ENCODE measurements at regions not wholly inside any gene's neighbourhood (a gene's known extent, or its start where the extent isn't known, plus 50 kb on each side); places are given as distances from the start of the nearest gene placed in this dataset.
A peak's percentile ranks its signal among the peaks of the same experiment; 100 is the strongest.

DNA sequence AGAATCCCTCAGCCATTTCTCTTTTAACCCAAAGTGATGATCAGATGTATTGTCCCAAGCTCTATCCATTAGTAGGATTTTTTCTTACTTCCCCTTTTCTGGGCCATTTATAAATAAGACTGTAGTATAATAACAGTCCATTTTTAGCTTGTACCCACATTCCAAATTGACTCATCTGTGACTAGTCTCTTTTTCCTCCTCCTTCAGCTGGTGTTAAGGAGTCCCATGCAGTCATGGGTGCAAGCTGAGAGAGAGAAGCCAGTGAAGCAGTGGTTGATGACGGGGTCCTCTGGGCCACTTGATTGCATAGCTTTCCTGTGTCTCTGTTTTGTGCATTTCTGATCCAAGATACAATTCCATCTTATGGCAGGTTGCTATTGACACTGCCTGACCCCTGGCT lies 476.0 kb upstream of the CD180 start:
- TF ChIP-seq POLR2AphosphoS5 (IDR thresholded peaks at IDR 0.05; ENCODE audit: low read depth, low read length) (no peak), TAF1 (IDR thresholded peaks at IDR 0.05; ENCODE audit: borderline replicate concordance, low read depth, low read length) (no peak), POLR2A (IDR thresholded peaks at IDR 0.05; ENCODE audit: low read depth, low read length) (no peak)
- DNase-seq (ENCODE audit: insufficient read length), result no peak
- no peak for FAIRE-seq

DNA sequence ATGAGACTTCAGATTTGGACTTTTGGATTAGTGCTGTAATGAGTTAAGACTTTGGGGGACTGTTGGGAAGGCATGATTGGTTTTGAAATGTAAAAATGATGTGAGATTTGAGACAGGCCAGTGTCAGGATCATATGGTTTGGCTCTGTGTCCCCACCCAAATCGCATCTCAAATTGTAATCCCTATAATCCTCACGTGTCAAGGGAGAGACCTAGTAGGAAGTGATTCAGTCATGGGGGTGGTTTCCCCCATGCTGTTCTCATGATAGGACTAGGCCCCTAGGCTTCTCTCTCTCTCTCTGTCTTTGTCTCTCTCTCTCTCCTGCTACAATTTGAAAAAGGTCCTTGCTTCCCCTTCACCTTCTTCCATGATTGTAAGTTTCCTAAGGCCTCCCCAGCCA lies 473.3 kb upstream of the CD180 start:
- TF ChIP-seq POLR2AphosphoS5 (IDR thresholded peaks at IDR 0.05; ENCODE audit: low read depth, low read length) (no peak), POLR2A (IDR thresholded peaks at IDR 0.05; ENCODE audit: low read depth, low read length) (no peak), TAF1 (IDR thresholded peaks at IDR 0.05; ENCODE audit: borderline replicate concordance, low read depth, low read length) (no peak)
- no peak for DNase-seq (ENCODE audit: insufficient read length)
- FAIRE-seq, result no peak

DNA sequence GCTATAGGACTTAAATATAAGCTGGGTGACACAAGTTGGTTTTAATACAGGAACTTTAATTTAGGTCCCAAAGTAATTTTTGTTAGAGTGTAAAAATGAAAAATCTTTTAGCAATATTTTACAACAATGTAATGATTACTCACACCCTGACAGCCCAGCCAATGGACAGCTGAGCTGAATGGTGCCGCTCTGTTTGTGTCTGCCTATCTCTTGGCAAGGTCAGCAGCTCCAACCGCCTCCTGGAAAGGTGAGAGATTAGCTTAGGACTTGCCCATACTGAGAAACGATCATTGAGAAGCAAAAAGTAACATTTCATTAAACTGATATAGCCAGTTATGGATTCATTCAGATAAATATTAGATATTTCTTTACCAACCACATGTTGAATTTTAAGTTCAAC lies 463.6 kb upstream of the CD180 start:
- no peak for FAIRE-seq
- no peak for TF ChIP-seq POLR2A (IDR thresholded peaks at IDR 0.05; ENCODE audit: low read depth, low read length)
- no peak for TF ChIP-seq TAF1 (IDR thresholded peaks at IDR 0.05; ENCODE audit: borderline replicate concordance, low read depth, low read length)
- TF ChIP-seq POLR2AphosphoS5 (IDR thresholded peaks at IDR 0.05; ENCODE audit: low read depth, low read length), result no peak
- DNase-seq (ENCODE audit: insufficient read length), result no peak

DNA sequence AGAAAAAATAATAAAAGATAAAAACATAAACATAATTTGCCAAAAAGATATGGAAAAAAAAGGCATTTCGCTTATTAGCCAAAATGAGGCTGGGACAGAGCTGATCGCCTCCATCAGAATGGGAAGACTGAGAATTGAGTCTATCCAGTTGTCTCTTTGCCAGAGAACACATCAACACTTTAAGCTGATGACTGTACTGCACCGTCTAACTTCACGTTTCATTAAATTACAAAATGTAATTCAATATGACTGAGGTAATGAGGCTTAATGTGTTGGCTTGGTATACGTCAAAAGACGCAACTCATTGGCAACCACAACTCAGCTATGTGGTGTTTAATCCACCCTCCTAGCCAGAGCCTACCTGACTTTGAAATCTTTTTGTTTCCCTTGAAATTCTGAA lies 462.7 kb upstream of the CD180 start:
- DNase-seq (ENCODE audit: insufficient read length) (no peak), FAIRE-seq (no peak)
- no peak for TF ChIP-seq POLR2A (IDR thresholded peaks at IDR 0.05; ENCODE audit: low read depth, low read length)
- no peak for TF ChIP-seq TAF1 (IDR thresholded peaks at IDR 0.05; ENCODE audit: borderline replicate concordance, low read depth, low read length)
- TF ChIP-seq POLR2AphosphoS5 (IDR thresholded peaks at IDR 0.05; ENCODE audit: low read depth, low read length), result no peak

DNA sequence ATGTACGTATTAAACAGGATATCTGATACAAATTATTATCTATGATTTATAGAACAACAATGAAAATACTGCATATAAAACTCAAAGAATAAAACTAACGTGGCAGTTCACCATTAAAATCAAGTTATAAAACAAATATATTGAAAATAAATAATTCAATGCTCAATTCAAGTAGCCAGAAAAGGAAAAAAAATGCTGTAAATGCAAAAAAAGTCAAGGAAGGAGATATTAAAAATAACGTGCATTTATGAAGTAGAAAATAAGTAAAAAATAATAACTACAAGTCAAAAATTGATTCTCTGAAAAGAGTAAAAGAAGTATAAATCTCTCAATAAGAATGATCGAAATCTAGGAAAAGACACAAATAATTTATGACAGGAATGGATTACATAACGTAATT lies 460.5 kb upstream of the CD180 start:
- FAIRE-seq (no peak), DNase-seq (ENCODE audit: insufficient read length) (no peak)
- TF ChIP-seq POLR2AphosphoS5 (IDR thresholded peaks at IDR 0.05; ENCODE audit: low read depth, low read length) (no peak), POLR2A (IDR thresholded peaks at IDR 0.05; ENCODE audit: low read depth, low read length) (no peak), TAF1 (IDR thresholded peaks at IDR 0.05; ENCODE audit: borderline replicate concordance, low read depth, low read length) (no peak)

DNA sequence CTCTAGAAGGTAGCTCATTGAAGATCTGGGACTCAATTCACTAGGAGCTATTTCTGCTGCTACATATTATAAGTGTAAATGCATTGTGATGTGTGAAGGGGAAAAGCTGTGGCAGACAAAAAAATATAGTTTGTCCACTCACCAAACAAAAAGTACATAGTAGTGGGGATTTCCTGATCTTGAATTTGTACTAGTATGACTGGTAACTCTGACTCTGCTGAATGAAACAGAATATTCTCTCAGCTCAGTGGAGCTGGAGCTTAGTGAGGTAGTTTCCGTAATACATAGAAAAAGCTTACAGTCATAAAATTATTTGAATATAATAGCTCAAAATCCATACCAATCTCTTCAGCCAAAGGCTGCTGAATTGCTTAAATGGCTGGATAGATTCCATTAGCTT lies 455.6 kb upstream of the CD180 start:
- FAIRE-seq (peak; percentile 54), DNase-seq (ENCODE audit: insufficient read length) (no peak)
- no peak for TF ChIP-seq TAF1 (IDR thresholded peaks at IDR 0.05; ENCODE audit: borderline replicate concordance, low read depth, low read length)
- no peak for TF ChIP-seq POLR2A (IDR thresholded peaks at IDR 0.05; ENCODE audit: low read depth, low read length)
- TF ChIP-seq POLR2AphosphoS5 (IDR thresholded peaks at IDR 0.05; ENCODE audit: low read depth, low read length), result no peak

DNA sequence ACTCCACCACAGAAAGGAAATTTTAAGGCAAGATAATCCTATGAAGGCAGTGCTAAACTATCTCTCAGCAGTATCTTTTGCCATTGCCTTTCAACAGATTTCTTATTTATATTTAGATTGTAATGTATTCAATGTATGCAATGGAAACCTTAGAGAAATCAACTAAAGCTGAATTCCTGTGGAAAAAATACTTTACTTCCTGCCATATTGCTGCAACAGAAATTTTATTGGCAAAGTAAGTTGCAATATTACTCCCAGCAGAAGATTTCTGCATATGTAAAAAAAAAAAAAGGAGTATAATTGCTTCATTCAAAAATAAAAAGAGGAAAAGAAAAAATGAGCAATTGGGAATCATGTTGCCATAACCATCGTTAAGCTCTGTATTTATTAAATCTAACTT lies 454.6 kb upstream of the CD180 start:
- DNase-seq (ENCODE audit: insufficient read length), result no peak
- TF ChIP-seq POLR2AphosphoS5 (IDR thresholded peaks at IDR 0.05; ENCODE audit: low read depth, low read length), result no peak
- no peak for TF ChIP-seq TAF1 (IDR thresholded peaks at IDR 0.05; ENCODE audit: borderline replicate concordance, low read depth, low read length)
- no peak for FAIRE-seq

DNA sequence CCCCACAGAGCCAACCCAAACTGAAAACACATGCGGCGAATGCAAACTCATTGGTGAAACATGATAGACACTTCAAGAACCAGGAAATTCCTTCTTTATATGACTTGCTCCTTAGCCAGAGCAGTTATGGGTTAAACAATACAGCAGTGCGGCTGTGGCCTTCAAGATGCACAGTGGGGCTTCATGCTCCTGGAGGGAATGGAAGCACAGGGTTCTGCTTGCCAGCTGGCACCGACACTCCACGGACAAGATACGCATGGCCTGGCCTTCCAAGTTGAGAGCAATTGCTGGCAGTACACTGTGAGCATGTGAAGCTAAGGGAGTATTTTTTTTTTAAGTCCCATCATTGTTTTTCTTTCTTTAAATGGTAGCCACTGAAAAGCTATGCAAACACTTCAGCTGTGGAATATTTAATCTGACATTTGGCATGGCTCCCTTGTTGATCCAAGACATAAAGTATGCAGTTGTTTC lies 451.6 kb upstream of the CD180 start:
- no peak for FAIRE-seq
- TF ChIP-seq POLR2AphosphoS5 (IDR thresholded peaks at IDR 0.05; ENCODE audit: low read depth, low read length), result no peak
- TF ChIP-seq TAF1 (IDR thresholded peaks at IDR 0.05; ENCODE audit: borderline replicate concordance, low read depth, low read length), result no peak
- TF ChIP-seq POLR2A (IDR thresholded peaks at IDR 0.05; ENCODE audit: low read depth, low read length), result no peak
- no peak for DNase-seq (ENCODE audit: insufficient read length)

DNA sequence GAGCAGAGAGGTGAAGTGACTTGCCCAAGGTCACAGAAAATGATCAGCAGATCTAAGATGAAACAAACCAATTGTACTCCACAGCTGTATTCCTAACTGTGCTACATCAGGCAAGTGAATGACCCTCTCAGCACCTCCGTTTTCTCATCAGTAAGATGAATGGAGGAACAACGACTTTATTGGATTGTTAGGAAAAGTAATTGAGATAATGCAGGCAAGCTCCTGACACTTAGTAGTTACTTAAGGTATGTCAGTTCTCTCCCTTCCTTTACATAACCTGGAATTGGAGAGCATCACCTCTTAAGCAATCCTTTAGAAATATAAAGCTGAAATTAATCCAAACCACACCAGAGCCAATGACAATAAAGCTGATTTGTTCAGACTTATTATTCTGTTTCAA lies 451.2 kb upstream of the CD180 start:
- no peak for FAIRE-seq
- TF ChIP-seq POLR2AphosphoS5 (IDR thresholded peaks at IDR 0.05; ENCODE audit: low read depth, low read length) (no peak), POLR2A (IDR thresholded peaks at IDR 0.05; ENCODE audit: low read depth, low read length) (no peak), TAF1 (IDR thresholded peaks at IDR 0.05; ENCODE audit: borderline replicate concordance, low read depth, low read length) (no peak)
- DNase-seq (ENCODE audit: insufficient read length), result no peak

DNA sequence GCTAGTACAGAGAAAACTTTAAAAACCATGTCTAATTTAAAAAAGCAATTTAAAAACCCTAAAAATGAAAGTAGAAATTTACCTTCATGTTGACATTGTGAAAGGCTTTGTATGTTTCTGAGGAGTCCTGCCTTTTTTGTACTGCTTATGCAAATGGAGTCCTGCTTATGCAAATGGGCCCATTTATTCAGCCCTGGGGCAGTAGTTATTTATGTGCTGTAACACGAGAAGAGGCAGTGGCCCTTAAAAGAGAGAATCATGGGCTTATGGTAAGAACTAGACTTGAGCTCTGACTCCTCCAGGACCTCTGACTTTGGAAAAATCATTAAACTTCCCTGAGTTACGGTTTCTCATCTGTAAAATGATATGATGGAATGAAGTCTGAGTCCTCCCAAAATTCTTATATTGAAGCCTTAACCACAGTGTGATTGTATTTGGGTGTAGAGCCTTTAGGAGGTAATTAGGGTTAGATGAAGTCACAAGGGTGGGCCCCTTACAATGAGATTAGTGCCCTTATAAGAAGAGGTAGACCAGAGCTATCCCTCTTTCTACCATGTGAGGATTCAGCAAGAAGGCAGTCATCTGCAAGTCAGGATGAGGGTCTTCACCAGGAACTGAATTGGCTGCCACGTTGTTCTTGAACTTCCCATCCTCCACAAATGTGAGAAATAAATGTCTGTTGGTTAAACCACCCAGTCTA lies 447.8 kb upstream of the CD180 start:
- no peak for DNase-seq (ENCODE audit: insufficient read length)
- TF ChIP-seq TAF1 (IDR thresholded peaks at IDR 0.05; ENCODE audit: borderline replicate concordance, low read depth, low read length) (no peak), POLR2AphosphoS5 (IDR thresholded peaks at IDR 0.05; ENCODE audit: low read depth, low read length) (no peak), POLR2A (IDR thresholded peaks at IDR 0.05; ENCODE audit: low read depth, low read length) (no peak)
- no peak for FAIRE-seq

DNA sequence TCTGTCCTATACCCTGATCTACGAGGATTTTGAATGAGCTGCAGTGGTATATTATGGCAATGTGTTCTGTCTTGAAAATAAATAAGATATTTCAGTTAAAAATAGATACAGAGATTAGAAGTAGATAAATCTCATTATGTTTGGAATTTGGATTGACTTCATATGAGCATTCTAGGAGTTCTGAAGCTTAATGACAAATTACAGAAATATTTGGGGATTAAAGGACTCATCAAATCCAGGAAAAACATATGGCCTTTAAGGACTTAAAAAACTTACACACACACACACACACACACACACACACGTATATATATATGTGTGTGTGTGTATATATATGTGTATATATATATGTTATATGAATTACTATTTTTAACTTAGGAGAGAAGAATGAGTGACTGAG lies 446.9 kb upstream of the CD180 start:
- FAIRE-seq (no peak), DNase-seq (ENCODE audit: insufficient read length) (no peak)
- TF ChIP-seq TAF1 (IDR thresholded peaks at IDR 0.05; ENCODE audit: borderline replicate concordance, low read depth, low read length) (no peak), POLR2AphosphoS5 (IDR thresholded peaks at IDR 0.05; ENCODE audit: low read depth, low read length) (no peak), POLR2A (IDR thresholded peaks at IDR 0.05; ENCODE audit: low read depth, low read length) (no peak)

DNA sequence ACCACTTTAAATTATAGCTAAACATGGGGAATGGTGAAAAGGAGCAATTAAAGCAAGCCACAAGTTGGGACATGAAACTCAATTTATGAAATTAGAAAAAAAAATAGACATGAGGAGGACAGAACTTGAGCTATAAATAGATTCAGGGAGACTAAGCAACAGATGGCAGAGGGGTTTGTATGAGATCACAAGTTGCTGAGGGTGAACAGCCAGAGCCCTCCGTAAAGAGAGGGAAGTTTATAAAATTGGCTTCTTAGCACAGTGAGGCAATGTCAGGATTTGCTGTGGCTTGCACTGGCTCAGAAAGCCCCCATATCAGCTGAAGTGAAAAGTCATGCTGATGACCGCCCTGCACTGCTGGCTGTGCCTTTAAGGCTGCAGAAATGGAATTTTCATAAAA lies 443.4 kb upstream of the CD180 start:
- no peak for TF ChIP-seq POLR2AphosphoS5 (IDR thresholded peaks at IDR 0.05; ENCODE audit: low read depth, low read length)
- no peak for TF ChIP-seq TAF1 (IDR thresholded peaks at IDR 0.05; ENCODE audit: borderline replicate concordance, low read depth, low read length)
- no peak for TF ChIP-seq POLR2A (IDR thresholded peaks at IDR 0.05; ENCODE audit: low read depth, low read length)
- FAIRE-seq (no peak), DNase-seq (ENCODE audit: insufficient read length) (no peak)
